ENCODE measurements at regions not wholly inside any gene's neighbourhood (a gene's known extent, or its start where the extent isn't known, plus 50 kb on each side); places are given as distances from the start of the nearest gene placed in this dataset.
"Not testable (repeated sequence)": the region's sequence is repeated elsewhere in the genome, so short reads cannot be mapped to it uniquely, and the experiment has no call there.

- H3K79me2 ChIP-seq (ENCODE audit: control insufficient read depth, insufficient read depth, low read length, unreplicated experiment) = no peaks in the 10 kb centered on the region
- H2AFZ ChIP-seq (ENCODE audit: low read length, unreplicated experiment) = no peak overlapping the region
- H3K4me1 ChIP-seq (ENCODE audit: control insufficient read depth, insufficient read depth, low read length, unreplicated experiment) = no peaks in the 10 kb centered on the region
- H3K27ac ChIP-seq (ENCODE audit: low read depth, low read length) = no peak overlapping the region
- no peaks in the 10 kb centered on the region for H3K27me3 ChIP-seq (ENCODE audit: insufficient read depth, low read length)
- no peaks in the 10 kb centered on the region for H3K36me3 ChIP-seq (ENCODE audit: insufficient read depth, low read length)
- H3K4me3 ChIP-seq (ENCODE audit: low read depth, low read length) = no peak overlapping the region
These were observed 67.0 kb upstream of the ITGB1 start for GRCh38 chr10:33025039-33025438.

GRCh38 chr10:33022691-33023090, 64.7 kb upstream of the ITGB1 start:
- H3K79me2 ChIP-seq (ENCODE audit: control insufficient read depth, insufficient read depth, low read length, unreplicated experiment) = no peaks in the 10 kb centered on the region
- H3K4me1 ChIP-seq (ENCODE audit: control insufficient read depth, insufficient read depth, low read length, unreplicated experiment) = no peaks in the 10 kb centered on the region
- H3K36me3 ChIP-seq (ENCODE audit: insufficient read depth, low read length) = no peaks in the 10 kb centered on the region
- H3K4me3 ChIP-seq (ENCODE audit: low read depth, low read length) = no peak overlapping the region
- H2AFZ ChIP-seq (ENCODE audit: low read length, unreplicated experiment) = no peak overlapping the region
- no peaks in the 10 kb centered on the region for H3K27me3 ChIP-seq (ENCODE audit: insufficient read depth, low read length)
- no peak overlapping the region for H3K27ac ChIP-seq (ENCODE audit: low read depth, low read length)

DNA sequence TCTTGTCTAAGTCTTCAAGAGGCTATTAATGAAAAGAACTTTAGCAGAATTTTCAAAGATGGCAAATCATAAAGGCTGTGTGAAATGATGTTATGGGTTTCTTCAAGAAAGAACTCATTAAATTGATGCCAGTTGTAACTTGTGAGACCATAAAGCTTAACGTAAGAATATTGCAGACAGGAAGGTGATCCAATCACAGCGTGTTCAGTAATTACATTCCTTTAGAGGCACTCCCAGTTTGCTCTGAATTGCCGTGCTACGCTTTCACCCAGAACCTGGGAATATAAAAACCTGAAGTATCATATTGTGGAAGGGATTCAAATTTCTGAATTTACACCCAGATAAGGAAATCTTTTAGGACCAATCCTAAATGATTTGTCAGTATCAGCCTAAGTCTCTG, 64.1 kb upstream of the ITGB1 start:
- H3K79me2 ChIP-seq (ENCODE audit: control insufficient read depth, insufficient read depth, low read length, unreplicated experiment) = no peaks in the 10 kb centered on the region
- no peaks in the 10 kb centered on the region for H3K27me3 ChIP-seq (ENCODE audit: insufficient read depth, low read length)
- H3K4me1 ChIP-seq (ENCODE audit: control insufficient read depth, insufficient read depth, low read length, unreplicated experiment) = no peaks in the 10 kb centered on the region
- no peak overlapping the region for H3K4me3 ChIP-seq (ENCODE audit: low read depth, low read length)
- no peaks in the 10 kb centered on the region for H3K36me3 ChIP-seq (ENCODE audit: insufficient read depth, low read length)
- H3K27ac ChIP-seq (ENCODE audit: low read depth, low read length) = no peak overlapping the region
- no peak overlapping the region for H2AFZ ChIP-seq (ENCODE audit: low read length, unreplicated experiment)

DNA sequence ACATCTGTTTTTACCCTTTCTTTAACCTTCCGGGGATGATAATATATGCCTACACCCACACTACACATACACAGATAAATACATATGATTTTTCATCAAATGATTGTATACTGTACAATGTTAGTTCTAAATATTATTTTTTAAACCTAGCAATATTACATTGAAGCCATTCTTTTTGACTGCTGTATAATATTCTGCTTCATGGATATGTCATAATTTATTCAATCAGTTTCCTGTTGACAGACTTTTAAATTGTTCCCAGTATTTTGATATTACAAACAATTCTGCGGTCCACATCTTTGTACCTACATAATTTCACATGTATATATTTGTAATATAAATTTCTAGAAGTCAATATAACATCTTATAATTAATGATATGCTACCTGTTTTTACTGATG, 59.0 kb upstream of the ITGB1 start:
- H3K4me1 ChIP-seq (ENCODE audit: control insufficient read depth, insufficient read depth, low read length, unreplicated experiment) = peaks cover 11% of the 10 kb centered on the region
- no peaks in the 10 kb centered on the region for H3K27me3 ChIP-seq (ENCODE audit: insufficient read depth, low read length)
- no peaks in the 10 kb centered on the region for H3K79me2 ChIP-seq (ENCODE audit: control insufficient read depth, insufficient read depth, low read length, unreplicated experiment)
- H3K4me3 ChIP-seq (ENCODE audit: low read depth, low read length) = no peak overlapping the region
- H2AFZ ChIP-seq (ENCODE audit: low read length, unreplicated experiment) = no peak overlapping the region
- no peak overlapping the region for H3K27ac ChIP-seq (ENCODE audit: low read depth, low read length)
- no peaks in the 10 kb centered on the region for H3K36me3 ChIP-seq (ENCODE audit: insufficient read depth, low read length)

- Histone ChIP-seq H2AFZ (ENCODE audit: low read length, unreplicated experiment) (no peak overlapping the region), H3K79me2 (ENCODE audit: control insufficient read depth, insufficient read depth, low read length, unreplicated experiment) (no peaks in the 10 kb centered on the region), H3K4me1 (ENCODE audit: control insufficient read depth, insufficient read depth, low read length, unreplicated experiment) (peaks cover 12% of the 10 kb centered on the region), H3K27me3 (ENCODE audit: insufficient read depth, low read length) (no peaks in the 10 kb centered on the region), H3K4me3 (ENCODE audit: low read depth, low read length) (no peak overlapping the region), H3K27ac (ENCODE audit: low read depth, low read length) (peak overlapping the region; percentile 63), H3K36me3 (ENCODE audit: insufficient read depth, low read length) (no peaks in the 10 kb centered on the region)
These were observed 57.9 kb upstream of the ITGB1 start for GRCh38 chr10:33015761-33016547.

DNA sequence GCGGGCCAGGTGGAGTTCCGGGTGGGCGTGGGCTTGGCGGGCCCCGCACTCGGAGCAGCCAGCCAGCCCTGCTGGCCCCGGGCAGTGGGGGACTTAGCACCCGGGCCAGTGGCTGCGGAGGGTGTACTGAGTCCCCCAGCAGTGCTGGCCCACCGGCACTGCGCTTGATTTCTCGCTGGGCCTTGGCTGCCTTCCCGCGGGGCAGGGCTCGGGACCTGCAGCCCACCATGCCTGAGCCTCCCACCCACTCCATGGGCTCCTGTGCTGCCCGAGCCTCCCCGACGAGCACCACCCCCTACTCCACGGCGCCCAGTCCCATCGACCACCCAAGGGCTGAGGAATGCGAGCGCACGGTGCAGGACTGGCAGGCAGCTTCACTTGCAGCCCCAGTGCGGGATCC, 55.3 kb upstream of the ITGB1 start:
- not testable (repeated sequence) for H3K4me3 ChIP-seq (ENCODE audit: low read depth, low read length); H2AFZ ChIP-seq (ENCODE audit: low read length, unreplicated experiment); H3K27me3 ChIP-seq (ENCODE audit: insufficient read depth, low read length); H3K36me3 ChIP-seq (ENCODE audit: insufficient read depth, low read length); H3K27ac ChIP-seq (ENCODE audit: low read depth, low read length); H3K79me2 ChIP-seq (ENCODE audit: control insufficient read depth, insufficient read depth, low read length, unreplicated experiment)
- H3K4me1 ChIP-seq (ENCODE audit: control insufficient read depth, insufficient read depth, low read length, unreplicated experiment) = peaks cover 32% of the 10 kb centered on the region

DNA sequence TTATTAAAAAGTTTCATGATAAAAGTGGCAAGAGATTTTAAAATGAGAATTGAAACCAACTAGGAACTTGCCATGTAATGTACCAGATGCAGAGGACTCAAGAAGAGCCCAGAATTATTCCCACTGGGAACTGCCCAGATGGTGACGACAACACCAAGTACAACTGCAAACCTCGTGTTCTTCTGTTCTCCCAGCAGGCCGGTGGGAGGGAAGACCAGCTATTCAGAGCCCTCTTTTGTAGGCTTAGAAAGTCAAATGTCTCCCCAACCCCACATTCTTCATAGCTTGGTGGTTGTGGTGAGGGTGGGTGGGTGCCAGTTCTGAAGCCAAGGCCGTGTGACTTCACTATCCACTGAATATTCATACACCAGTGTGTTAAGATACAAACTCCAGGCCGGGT, 54.3 kb upstream of the ITGB1 start:
- peaks cover 2% of the 10 kb centered on the region for H3K79me2 ChIP-seq (ENCODE audit: control insufficient read depth, insufficient read depth, low read length, unreplicated experiment)
- H3K27ac ChIP-seq (ENCODE audit: low read depth, low read length) = no peak overlapping the region
- peaks cover 32% of the 10 kb centered on the region for H3K4me1 ChIP-seq (ENCODE audit: control insufficient read depth, insufficient read depth, low read length, unreplicated experiment)
- no peak overlapping the region for H2AFZ ChIP-seq (ENCODE audit: low read length, unreplicated experiment)
- no peaks in the 10 kb centered on the region for H3K27me3 ChIP-seq (ENCODE audit: insufficient read depth, low read length)
- no peaks in the 10 kb centered on the region for H3K36me3 ChIP-seq (ENCODE audit: insufficient read depth, low read length)
- no peak overlapping the region for H3K4me3 ChIP-seq (ENCODE audit: low read depth, low read length)

DNA sequence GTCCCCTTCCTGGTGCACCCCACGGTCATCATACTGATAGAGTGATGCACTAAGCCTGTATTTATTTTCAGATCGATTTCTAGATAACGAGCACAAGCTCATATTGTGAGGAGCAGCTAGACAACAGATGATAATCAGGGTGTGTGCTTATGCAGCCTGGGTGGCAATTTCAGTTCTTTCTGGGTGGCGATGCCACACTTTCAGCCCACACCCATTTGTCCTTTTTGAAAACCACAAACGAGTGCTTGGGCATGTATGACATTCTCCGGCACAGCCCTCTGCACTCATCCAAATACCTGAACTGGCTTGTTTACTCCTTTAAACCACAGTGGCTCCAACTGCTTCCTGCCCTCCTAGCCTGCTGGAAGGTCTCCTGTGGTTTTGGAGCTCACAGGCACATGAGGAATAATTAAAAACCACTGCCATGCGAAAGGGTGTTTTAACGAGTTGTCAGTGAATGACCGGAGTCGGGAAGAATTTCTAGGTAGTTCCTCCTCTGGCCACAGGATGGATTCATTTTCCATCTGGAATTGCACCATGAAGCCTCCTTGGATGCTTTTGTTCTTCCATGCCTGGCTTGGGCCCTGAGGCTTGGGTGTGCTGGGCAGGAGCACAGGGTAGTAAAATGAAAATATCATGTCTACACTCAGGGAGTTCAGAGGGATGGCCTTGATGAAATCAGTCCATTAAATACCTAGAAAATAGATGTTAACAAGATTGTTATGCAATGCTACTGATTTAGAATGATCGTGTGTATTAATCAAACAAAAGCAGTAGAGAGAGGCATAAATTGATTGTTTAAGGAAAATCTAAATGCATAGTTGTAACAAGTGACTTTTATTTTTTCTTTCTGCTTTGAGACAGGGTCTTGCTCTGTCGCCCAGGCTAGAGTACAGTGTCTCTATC, 52.4 kb upstream of the ITGB1 start:
- Histone ChIP-seq H3K27ac (ENCODE audit: low read depth, low read length) (peak overlapping the region; percentile 82), H3K4me1 (ENCODE audit: control insufficient read depth, insufficient read depth, low read length, unreplicated experiment) (peaks cover 35% of the 10 kb centered on the region), H3K4me3 (ENCODE audit: low read depth, low read length) (peak overlapping the region; percentile 16; the same call in 1 of the 2 replicates), H2AFZ (ENCODE audit: low read length, unreplicated experiment) (no peak overlapping the region), H3K27me3 (ENCODE audit: insufficient read depth, low read length) (no peaks in the 10 kb centered on the region), H3K79me2 (ENCODE audit: control insufficient read depth, insufficient read depth, low read length, unreplicated experiment) (peaks cover 9% of the 10 kb centered on the region), H3K36me3 (ENCODE audit: insufficient read depth, low read length) (no peaks in the 10 kb centered on the region)

DNA sequence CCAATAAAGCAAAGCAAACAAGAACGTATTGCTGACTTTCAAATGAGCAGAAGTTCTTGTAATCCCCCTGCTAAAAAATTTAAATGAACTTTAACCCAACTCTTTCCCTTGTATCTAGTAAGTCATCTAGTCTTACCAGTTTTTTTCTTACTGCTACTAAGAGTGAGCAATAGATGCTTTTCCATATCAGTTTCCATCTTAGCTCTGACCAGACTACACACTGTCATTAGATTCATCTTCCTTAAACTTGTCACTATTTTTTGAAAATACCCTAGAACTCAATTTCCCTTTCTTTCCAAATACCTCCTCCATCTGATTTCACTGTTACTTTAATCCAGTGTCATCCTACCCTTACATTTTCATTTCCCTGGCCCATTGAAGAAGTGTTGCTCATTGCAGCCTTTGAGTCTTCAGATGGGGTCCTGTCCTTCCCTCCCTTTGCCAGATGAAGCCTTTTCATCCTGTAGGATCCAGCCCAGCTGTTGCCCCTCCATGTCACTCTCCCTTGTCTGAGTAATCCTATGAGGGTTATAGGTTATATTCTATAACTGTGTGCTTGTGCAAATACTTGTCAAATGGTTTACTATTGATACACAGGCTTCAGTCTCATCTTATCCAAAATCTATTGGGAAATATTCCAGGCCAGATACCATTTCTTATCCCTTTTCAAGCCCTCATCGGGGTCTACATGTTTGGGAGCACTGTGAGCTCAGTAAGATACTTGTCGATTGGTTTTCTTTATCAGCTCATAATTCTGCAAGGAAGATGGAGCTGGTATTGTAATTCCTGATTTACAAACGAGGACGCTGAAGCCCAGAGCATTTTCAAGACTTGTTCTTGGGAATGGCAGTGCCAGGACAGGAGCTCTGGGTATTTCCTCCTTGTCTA, 51.5 kb upstream of the ITGB1 start:
- Histone ChIP-seq H3K4me1 (ENCODE audit: control insufficient read depth, insufficient read depth, low read length, unreplicated experiment) (peaks cover 38% of the 10 kb centered on the region), H3K79me2 (ENCODE audit: control insufficient read depth, insufficient read depth, low read length, unreplicated experiment) (peaks cover 9% of the 10 kb centered on the region), H3K4me3 (ENCODE audit: low read depth, low read length) (peak overlapping the region; percentile 56), H3K36me3 (ENCODE audit: insufficient read depth, low read length) (no peaks in the 10 kb centered on the region), H3K27ac (ENCODE audit: low read depth, low read length) (peak overlapping the region; percentile 82), H2AFZ (ENCODE audit: low read length, unreplicated experiment) (no peak overlapping the region), H3K27me3 (ENCODE audit: insufficient read depth, low read length) (no peaks in the 10 kb centered on the region)

DNA sequence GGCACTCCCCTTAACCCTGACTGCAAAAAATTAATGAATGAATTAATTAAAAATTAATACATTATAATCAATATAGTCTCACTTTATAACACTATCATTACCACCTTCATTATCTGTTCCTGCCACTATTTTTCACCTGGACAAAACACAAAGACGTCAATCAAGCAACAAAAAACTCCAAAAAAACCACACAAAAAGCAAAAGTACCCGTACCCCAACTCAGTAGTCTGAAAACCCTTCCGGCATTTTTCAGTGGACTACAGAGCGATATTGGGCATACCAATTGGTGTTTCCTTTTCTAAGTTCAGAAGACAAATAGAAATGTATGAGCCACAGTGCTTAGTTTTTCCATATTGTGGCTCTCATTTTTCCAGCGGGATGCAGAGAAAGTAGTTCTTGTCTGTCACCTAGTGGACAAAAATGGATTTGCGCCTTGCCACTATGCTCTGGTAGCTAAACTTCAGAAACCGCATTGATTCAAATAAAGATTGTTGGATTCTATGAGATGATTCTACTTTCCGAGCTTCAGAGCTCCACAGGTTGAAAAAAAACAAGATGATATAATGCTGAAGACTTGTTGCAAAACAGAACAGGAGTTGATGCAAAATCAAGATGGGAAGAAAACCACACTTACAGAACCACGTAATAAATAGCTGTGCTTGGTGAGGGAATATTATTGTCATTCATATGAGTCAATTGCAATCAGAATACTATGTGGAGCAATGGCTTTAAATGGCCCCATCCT, 50.6 kb upstream of the ITGB1 start:
- no peak overlapping the region for H2AFZ ChIP-seq (ENCODE audit: low read length, unreplicated experiment)
- peak overlapping the region; percentile 56 for H3K4me3 ChIP-seq (ENCODE audit: low read depth, low read length)
- H3K36me3 ChIP-seq (ENCODE audit: insufficient read depth, low read length) = no peaks in the 10 kb centered on the region
- H3K27me3 ChIP-seq (ENCODE audit: insufficient read depth, low read length) = no peaks in the 10 kb centered on the region
- H3K79me2 ChIP-seq (ENCODE audit: control insufficient read depth, insufficient read depth, low read length, unreplicated experiment) = peaks cover 11% of the 10 kb centered on the region
- peak overlapping the region; percentile 82 for H3K27ac ChIP-seq (ENCODE audit: low read depth, low read length)
- peaks cover 46% of the 10 kb centered on the region for H3K4me1 ChIP-seq (ENCODE audit: control insufficient read depth, insufficient read depth, low read length, unreplicated experiment)

Measured in ACC112 (cell line).